ENCODE measurements at regions not wholly inside any gene's neighbourhood (a gene's known extent, or its start where the extent isn't known, plus 50 kb on each side); places are given as distances from the start of the nearest gene placed in this dataset.

GRCh38 chr3:22360164-22360563, 609.2 kb upstream of the ZNF385D start:
- H3K4me3 ChIP-seq (ENCODE audit: low read length), result no peak overlapping the region
- no peak for TF ChIP-seq CTCF (conservative IDR thresholded peaks at IDR 0.05; ENCODE audit: low read depth, low read length)
- DNase-seq (ENCODE audit: low read depth), result no peak

GRCh38 chr3:22360970-22361369, 610.0 kb upstream of the ZNF385D start:
- H3K4me3 ChIP-seq (ENCODE audit: low read length), result no peak overlapping the region
- no peak for TF ChIP-seq CTCF (conservative IDR thresholded peaks at IDR 0.05; ENCODE audit: low read depth, low read length)
- no peak for DNase-seq (ENCODE audit: low read depth)

- no peak overlapping the region for H3K4me3 ChIP-seq (ENCODE audit: low read length)
- no peak for DNase-seq (ENCODE audit: low read depth)
- TF ChIP-seq CTCF (conservative IDR thresholded peaks at IDR 0.05; ENCODE audit: low read depth, low read length), result no peak
These were observed 610.5 kb upstream of the ZNF385D start for GRCh38 chr3:22361521-22361920.

GRCh38 chr3:22364851-22365250, 613.8 kb upstream of the ZNF385D start:
- DNase-seq (ENCODE audit: low read depth), result no peak

GRCh38 chr3:22366781-22367180, 615.8 kb upstream of the ZNF385D start:
- H3K4me3 ChIP-seq (ENCODE audit: low read length), result no peak overlapping the region
- no peak for DNase-seq (ENCODE audit: low read depth)
- TF ChIP-seq CTCF (conservative IDR thresholded peaks at IDR 0.05; ENCODE audit: low read depth, low read length), result no peak

More at GRCh38 chr3:22364851-22365250, 613.8 kb upstream of the ZNF385D start:
- H3K4me3 ChIP-seq (ENCODE audit: low read length), result no peak overlapping the region
- no peak for TF ChIP-seq CTCF (conservative IDR thresholded peaks at IDR 0.05; ENCODE audit: low read depth, low read length)

GRCh38 chr3:22371036-22371435, 620.0 kb upstream of the ZNF385D start:
- no peak for TF ChIP-seq CTCF (conservative IDR thresholded peaks at IDR 0.05; ENCODE audit: low read depth, low read length)
- no peak overlapping the region for H3K4me3 ChIP-seq (ENCODE audit: low read length)
- DNase-seq (ENCODE audit: low read depth), result no peak

- H3K4me3 ChIP-seq (ENCODE audit: low read length), result peak overlapping the region; percentile 54
- DNase-seq (ENCODE audit: low read depth), result no peak
- no peak for TF ChIP-seq CTCF (conservative IDR thresholded peaks at IDR 0.05; ENCODE audit: low read depth, low read length)
These were observed 620.7 kb upstream of the ZNF385D start for GRCh38 chr3:22371607-22372291.
